Panc1 (cell line): ENCODE measurements at regions not wholly inside any gene's neighbourhood (a gene's known extent, or its start where the extent isn't known, plus 50 kb on each side); places are given as distances from the start of the nearest gene placed in this dataset.

Experiments used
- ATAC-seq: fragments of 200-7000 bp; cut with Tn5 transposase; 2 replicates; pipeline ENCODE4 v1.9.1; 2020; ENCODE audit warnings: mild to moderate bottlenecking, moderate library complexity
- BruUV-seq: library from RNA; stranded (reverse); fragments of 400-500 nt; replicated peaks from 2 replicates; lab custom pipeline; 2021; lab: Mats Ljungman, UMichigan
- CTCF ChIA-PET: fragments of 300-600 bp; sonication (Branson Sonifier 250); formaldehyde crosslinking; loops from one replicate; lab custom pipeline; 2022; ENCODE audit warnings: antibody characterized with exemption; lab: Charles Lee
- POLR2A ChIA-PET: fragments of 300-600 bp; sonication (Branson Sonifier 250); formaldehyde crosslinking; loops from one replicate; lab custom pipeline; 2022; ENCODE audit warnings: antibody characterized with exemption; lab: Charles Lee
- DNase-seq: peaks from one replicate; pipeline ENCODE4 v3.0.0-alpha.2; 2010; ENCODE audit warnings: low read depth, low spot score
- H3K27ac ChIP-seq: 2 replicates; pipeline ENCODE4 v1.5.1; 2011; ENCODE audit warnings: mild to moderate bottlenecking, low read length, inconsistent platforms
- H3K27me3 ChIP-seq: fragments of 200-500 bp; sonication (Bioruptor generic); 2 replicates; pipeline ENCODE4 v1.6.0; 2014; ENCODE audit warnings: low read length, inconsistent platforms; ENCODE audit not compliant: control insufficient read depth, insufficient read depth
- H3K36me3 ChIP-seq: fragments of 200-500 bp; sonication (Bioruptor generic); 2 replicates; pipeline ENCODE4 v1.5.1; 2014; ENCODE audit warnings: inconsistent platforms, mild to moderate bottlenecking, low read length, moderate library complexity; ENCODE audit not compliant: control insufficient read depth, insufficient read depth
- H3K4me1 ChIP-seq: 2 replicates; pipeline ENCODE4 v1.5.1; 2011; ENCODE audit warnings: inconsistent platforms, mild to moderate bottlenecking, low read length, moderate library complexity; ENCODE audit not compliant: control insufficient read depth, insufficient read depth
- H3K4me3 ChIP-seq, 2 experiments: 2 replicates each; pipeline ENCODE4 v1.5.1; 2011 to 2012; ENCODE audit warnings: low read depth in 2 of 2, low read length in 2 of 2, mild to moderate bottlenecking in 2 of 2, inconsistent platforms in 1 of 2, moderate library complexity in 1 of 2
- H3K9me3 ChIP-seq: fragments of 200-500 bp; sonication (Bioruptor generic); 2 replicates; pipeline ENCODE4 v1.5.1; 2014; ENCODE audit warnings: low read depth, mild to moderate bottlenecking, inconsistent platforms, low read length, moderate library complexity; ENCODE audit not compliant: control insufficient read depth, insufficient read depth
- CTCF ChIP-seq: fragments of 450-650 bp; IDR thresholded peaks from 2 replicates; pipeline ENCODE4 v1.5.1; 2017; ENCODE audit warnings: mild to moderate bottlenecking
- POLR2AphosphoS5 ChIP-seq: IDR thresholded peaks from 2 replicates; pipeline ENCODE4 v1.6.1; 2012; ENCODE audit warnings: mild to moderate bottlenecking, low read depth, low read length, moderate library complexity
- SIN3A ChIP-seq: IDR thresholded peaks from 2 replicates; pipeline ENCODE4 v1.6.1; 2012; ENCODE audit warnings: low read depth, mild to moderate bottlenecking, low read length, moderate library complexity, borderline replicate concordance; ENCODE audit not compliant: insufficient read depth
- TCF7L2 ChIP-seq: IDR thresholded peaks from 2 replicates; pipeline ENCODE4 v1.6.1; 2011; ENCODE audit warnings: mild to moderate bottlenecking, low read depth, low read length, inconsistent platforms
- in situ Hi-C: cut with HindIII; loops from 2 replicates; pipeline ENCODE4 v1.10.0; 2016; ENCODE audit warnings: low sequenced_read_pairs, low pct_unique_long_range_greater_than_20kb
- intact Hi-C: fragments of 100-400 bp; cut with micrococcal nuclease; formaldehyde crosslinking; loops from one replicate; pipeline ENCODE4 v1.10.0; 2022; ENCODE audit not compliant: unreplicated experiment
- TF ChIP-seq, protein P1 (sequence below), 2 experiments: IDR thresholded peaks; 2 replicates each; pipeline ENCODE4 v1.6.1; 2011 to 2012; ENCODE audit warnings: low read depth in 2 of 2, control low read depth in 1 of 2, low read length in 1 of 2, mild to moderate bottlenecking in 1 of 2, moderate library complexity in 1 of 2; ENCODE audit not compliant: insufficient read depth in 1 of 2

GRCh38 chr5:146940295-146940694, 61.7 kb upstream of the PPP2R2B start:
- no peak for DNase-seq
- no TSS peak for BruUV-seq
- Histone ChIP-seq H3K4me3 (no peak overlapping the region), H3K4me1 (no peaks in the 10 kb centered on the region), H3K27me3 (no peaks in the 10 kb centered on the region), H3K36me3 (no peaks in the 10 kb centered on the region), H3K27ac (no peak overlapping the region), H3K9me3 (no peaks in the 10 kb centered on the region)
- ChIA-PET POLR2A (interaction anchor here (0.6 kb wide), 1 partner anchor 1334 kb away, joined by 3 read pairs; no protein-coding TSS in a partner anchor), CTCF (no interaction called here)
- in situ Hi-C loops, result no loop called here
- TF ChIP-seq SIN3A, result no peak
- no peak for TF ChIP-seq POLR2AphosphoS5
- TF ChIP-seq, protein P1, sequence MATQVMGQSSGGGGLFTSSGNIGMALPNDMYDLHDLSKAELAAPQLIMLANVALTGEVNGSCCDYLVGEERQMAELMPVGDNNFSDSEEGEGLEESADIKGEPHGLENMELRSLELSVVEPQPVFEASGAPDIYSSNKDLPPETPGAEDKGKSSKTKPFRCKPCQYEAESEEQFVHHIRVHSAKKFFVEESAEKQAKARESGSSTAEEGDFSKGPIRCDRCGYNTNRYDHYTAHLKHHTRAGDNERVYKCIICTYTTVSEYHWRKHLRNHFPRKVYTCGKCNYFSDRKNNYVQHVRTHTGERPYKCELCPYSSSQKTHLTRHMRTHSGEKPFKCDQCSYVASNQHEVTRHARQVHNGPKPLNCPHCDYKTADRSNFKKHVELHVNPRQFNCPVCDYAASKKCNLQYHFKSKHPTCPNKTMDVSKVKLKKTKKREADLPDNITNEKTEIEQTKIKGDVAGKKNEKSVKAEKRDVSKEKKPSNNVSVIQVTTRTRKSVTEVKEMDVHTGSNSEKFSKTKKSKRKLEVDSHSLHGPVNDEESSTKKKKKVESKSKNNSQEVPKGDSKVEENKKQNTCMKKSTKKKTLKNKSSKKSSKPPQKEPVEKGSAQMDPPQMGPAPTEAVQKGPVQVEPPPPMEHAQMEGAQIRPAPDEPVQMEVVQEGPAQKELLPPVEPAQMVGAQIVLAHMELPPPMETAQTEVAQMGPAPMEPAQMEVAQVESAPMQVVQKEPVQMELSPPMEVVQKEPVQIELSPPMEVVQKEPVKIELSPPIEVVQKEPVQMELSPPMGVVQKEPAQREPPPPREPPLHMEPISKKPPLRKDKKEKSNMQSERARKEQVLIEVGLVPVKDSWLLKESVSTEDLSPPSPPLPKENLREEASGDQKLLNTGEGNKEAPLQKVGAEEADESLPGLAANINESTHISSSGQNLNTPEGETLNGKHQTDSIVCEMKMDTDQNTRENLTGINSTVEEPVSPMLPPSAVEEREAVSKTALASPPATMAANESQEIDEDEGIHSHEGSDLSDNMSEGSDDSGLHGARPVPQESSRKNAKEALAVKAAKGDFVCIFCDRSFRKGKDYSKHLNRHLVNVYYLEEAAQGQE (IDR thresholded peaks at IDR 0.05; ENCODE audit: insufficient read depth in 1 of 2, low read depth in 2 of 2, low read length in 1 of 2), result no peak
- ATAC-seq, result no peak
- intact Hi-C loops, result no loop called here

DNA sequence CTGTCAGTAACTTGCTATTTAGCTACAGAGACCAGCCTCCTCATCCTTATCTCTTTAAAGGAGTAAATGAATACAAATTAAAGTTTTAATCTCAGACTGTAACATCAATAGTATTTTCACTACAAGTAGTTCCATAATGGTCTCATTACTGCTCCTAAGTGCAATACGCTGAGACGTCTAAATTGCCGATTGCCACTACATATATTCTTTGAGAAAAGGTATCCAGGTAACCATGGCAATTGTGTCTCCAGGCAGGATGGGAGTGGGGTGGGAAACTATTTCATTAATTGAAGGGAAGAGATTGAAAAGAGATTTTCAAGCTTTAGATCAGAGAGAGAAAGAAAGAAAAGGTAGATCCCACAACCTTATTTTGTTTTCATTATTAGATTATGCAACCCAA, 65.5 kb upstream of the PPP2R2B start:
- intact Hi-C loops (no loop called here), in situ Hi-C loops (no loop called here)
- no peaks in the 10 kb centered on the region for H3K9me3 ChIP-seq
- ChIA-PET POLR2A (interaction anchor here (0.6 kb wide), 1 partner anchor 36 kb away, joined by 5 read pairs; no protein-coding TSS in a partner anchor), CTCF (no interaction called here)
- no peaks in the 10 kb centered on the region for H3K4me1 ChIP-seq
- DNase-seq (no peak), ATAC-seq (no peak)
- no peaks in the 10 kb centered on the region for H3K27me3 ChIP-seq
- no TSS peak for BruUV-seq
- no peak overlapping the region for H3K27ac ChIP-seq
- no peaks in the 10 kb centered on the region for H3K36me3 ChIP-seq
- H3K4me3 ChIP-seq, result no peak overlapping the region
- no peak for TF ChIP-seq SIN3A

- H3K4me3 ChIP-seq, result no peak overlapping the region
- intact Hi-C loops (no loop called here), in situ Hi-C loops (no loop called here)
- ATAC-seq, result no peak
- no peaks in the 10 kb centered on the region for H3K27me3 ChIP-seq
- no peak overlapping the region for H3K27ac ChIP-seq
- TF ChIP-seq POLR2AphosphoS5 (no peak), TCF7L2 (no peak), SIN3A (no peak), CTCF (no peak)
- TF ChIP-seq, protein P1 (IDR thresholded peaks at IDR 0.05; ENCODE audit: insufficient read depth in 1 of 2, low read depth in 2 of 2, low read length in 1 of 2), result no peak
- H3K4me1 ChIP-seq, result no peaks in the 10 kb centered on the region
- DNase-seq, result no peak
- ChIA-PET CTCF (interaction anchor here (0.6 kb wide), 1 partner anchor 213 kb away, joined by 3 read pairs; no protein-coding TSS in a partner anchor), POLR2A (interaction anchor here (0.6 kb wide), 1 partner anchor 37 kb away, joined by 5 read pairs; no protein-coding TSS in a partner anchor)
- no peaks in the 10 kb centered on the region for H3K9me3 ChIP-seq
- BruUV-seq, result no TSS peak
- no peaks in the 10 kb centered on the region for H3K36me3 ChIP-seq
Measured at GRCh38 chr5:146944764-146945616, 66.4 kb upstream of the PPP2R2B start.
